Vagina (tissue), 2 donors: ENCODE measurements at regions not wholly inside any gene's neighbourhood (a gene's known extent, or its start where the extent isn't known, plus 50 kb on each side); places are given as distances from the start of the nearest gene placed in this dataset.

Experiments used
- DNase-seq, 2 donors: peaks; one replicate each; pipeline ENCODE4 v3.0.0-alpha.2; 2017; ENCODE audit errors: extremely low spot score in 2 of 2
- H3K27ac ChIP-seq: fragments of 200-600 bp; sonication (generic); one replicate; pipeline ENCODE4 v1.5.1; 2019
- H3K27me3 ChIP-seq: fragments of 200-600 bp; sonication (generic); one replicate; pipeline ENCODE4 v1.5.1; 2019
- H3K36me3 ChIP-seq, 2 donors: fragments of 200-600 bp; sonication (generic); one replicate each; pipeline ENCODE4 v1.5.1; 2017 to 2019
- H3K4me1 ChIP-seq: fragments of 200-600 bp; sonication (generic); one replicate; pipeline ENCODE4 v1.5.1; 2019
- H3K4me3 ChIP-seq, 2 donors: fragments of 200-600 bp; sonication (generic); 1 replicate in 1 of 2; 2 replicates in 1 of 2; pipeline ENCODE4 v1.5.1; 2016 to 2019
- H3K9me3 ChIP-seq: fragments of 200-600 bp; sonication (generic); one replicate; pipeline ENCODE4 v1.5.1; 2019
- POLR2A ChIP-seq, 2 donors: fragments of 450-650 bp; IDR thresholded peaks; one replicate each; pipeline ENCODE4 v1.6.1; 2017; ENCODE audit warnings: antibody characterized with exemption in 2 of 2, mild to moderate bottlenecking in 2 of 2, moderate library complexity in 2 of 2
- POLR2AphosphoS5 ChIP-seq, 2 donors: sonication (generic); formaldehyde crosslinking; IDR thresholded peaks; one replicate each; pipeline ENCODE4 v1.9.0; 2017; ENCODE audit warnings: antibody characterized with exemption in 2 of 2, mild to moderate bottlenecking in 2 of 2, low read depth in 1 of 2; ENCODE audit not compliant: insufficient read depth in 1 of 2
- intact Hi-C: fragments of 100-400 bp; cut with DNase I; formaldehyde crosslinking; loops from one replicate; pipeline ENCODE4 v1.15.1; 2023
- TF ChIP-seq, protein P1 (sequence below), 3 experiments: fragments of 450-650 bp in 2 of 3; fragments of 200-600 bp in 1 of 3; sonication (generic) in 1 of 3; IDR thresholded peaks; one replicate each; pipeline ENCODE4 v1.5.1; 2017 to 2019; ENCODE audit warnings: antibody characterized with exemption in 3 of 3, mild to moderate bottlenecking in 2 of 3, moderate library complexity in 2 of 3

DNA sequence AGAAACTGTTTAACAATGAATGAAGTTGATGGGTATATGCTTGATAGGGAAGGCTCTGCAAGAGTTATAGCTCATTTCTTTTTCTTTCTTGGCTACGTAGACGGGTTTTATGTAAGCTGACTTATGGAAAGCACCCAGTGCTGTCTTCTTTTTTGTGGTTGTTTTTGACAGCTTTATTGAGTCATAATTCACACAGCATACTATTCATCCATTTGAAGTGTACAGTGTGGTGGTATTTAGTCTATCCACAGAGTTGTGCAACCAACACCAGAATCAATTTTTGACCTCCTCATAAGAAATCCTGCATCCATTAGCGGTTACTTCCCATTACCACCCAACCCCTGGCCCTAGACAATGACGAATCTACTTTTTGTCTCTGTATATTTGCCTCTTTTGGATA lies 240.6 kb upstream of the KIAA1217 start:
- intact Hi-C loops: no loop called here
- Histone ChIP-seq H3K36me3 (no peaks in the 10 kb centered on the region), H3K27ac (no peak overlapping the region), H3K4me3 (no peak overlapping the region), H3K9me3 (no peaks in the 10 kb centered on the region), H3K4me1 (no peaks in the 10 kb centered on the region), H3K27me3 (no peaks in the 10 kb centered on the region)
- TF ChIP-seq, protein P1, sequence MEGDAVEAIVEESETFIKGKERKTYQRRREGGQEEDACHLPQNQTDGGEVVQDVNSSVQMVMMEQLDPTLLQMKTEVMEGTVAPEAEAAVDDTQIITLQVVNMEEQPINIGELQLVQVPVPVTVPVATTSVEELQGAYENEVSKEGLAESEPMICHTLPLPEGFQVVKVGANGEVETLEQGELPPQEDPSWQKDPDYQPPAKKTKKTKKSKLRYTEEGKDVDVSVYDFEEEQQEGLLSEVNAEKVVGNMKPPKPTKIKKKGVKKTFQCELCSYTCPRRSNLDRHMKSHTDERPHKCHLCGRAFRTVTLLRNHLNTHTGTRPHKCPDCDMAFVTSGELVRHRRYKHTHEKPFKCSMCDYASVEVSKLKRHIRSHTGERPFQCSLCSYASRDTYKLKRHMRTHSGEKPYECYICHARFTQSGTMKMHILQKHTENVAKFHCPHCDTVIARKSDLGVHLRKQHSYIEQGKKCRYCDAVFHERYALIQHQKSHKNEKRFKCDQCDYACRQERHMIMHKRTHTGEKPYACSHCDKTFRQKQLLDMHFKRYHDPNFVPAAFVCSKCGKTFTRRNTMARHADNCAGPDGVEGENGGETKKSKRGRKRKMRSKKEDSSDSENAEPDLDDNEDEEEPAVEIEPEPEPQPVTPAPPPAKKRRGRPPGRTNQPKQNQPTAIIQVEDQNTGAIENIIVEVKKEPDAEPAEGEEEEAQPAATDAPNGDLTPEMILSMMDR (IDR thresholded peaks at IDR 0.05): no peak
- TF ChIP-seq POLR2AphosphoS5 (IDR thresholded peaks at IDR 0.05; ENCODE audit: insufficient read depth in 1 of 2, low read depth in 1 of 2) (no peak), POLR2A (IDR thresholded peaks at IDR 0.05) (no peak)
- DNase-seq: no peak

DNA sequence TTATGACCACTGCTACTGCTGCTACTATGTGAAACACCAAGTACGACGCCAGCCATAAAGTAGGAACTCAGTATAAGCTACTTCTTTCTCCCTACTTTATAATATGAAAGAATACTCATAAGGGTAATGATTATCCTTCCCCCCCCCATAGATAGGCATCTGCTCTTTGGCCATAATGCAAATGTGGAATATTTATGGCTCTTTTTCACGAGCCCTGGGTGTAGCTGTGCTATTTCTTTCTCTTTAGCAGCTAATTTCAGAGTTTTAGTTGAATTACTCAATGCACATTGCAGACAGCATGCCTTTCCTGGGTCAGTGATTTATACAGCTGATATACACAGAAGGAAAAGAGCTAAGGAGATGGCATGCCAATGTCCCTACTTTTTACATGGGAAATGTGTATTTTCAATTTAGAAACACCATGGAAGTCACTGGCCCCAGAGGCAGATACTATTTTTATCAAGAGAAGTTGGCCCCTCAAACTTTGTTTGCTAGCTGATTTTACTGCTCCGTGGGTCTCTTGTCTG lies 234.1 kb upstream of the KIAA1217 start:
- no peak for TF ChIP-seq POLR2A (IDR thresholded peaks at IDR 0.05)
- no peak for TF ChIP-seq POLR2AphosphoS5 (IDR thresholded peaks at IDR 0.05; ENCODE audit: insufficient read depth in 1 of 2, low read depth in 1 of 2)
- TF ChIP-seq, protein P1 (IDR thresholded peaks at IDR 0.05): no peak
- DNase-seq: no peak
- Histone ChIP-seq H3K4me3 (no peak overlapping the region), H3K27me3 (no peaks in the 10 kb centered on the region), H3K4me1 (no peaks in the 10 kb centered on the region), H3K36me3 (no peaks in the 10 kb centered on the region), H3K27ac (no peak overlapping the region), H3K9me3 (no peaks in the 10 kb centered on the region)
- intact Hi-C loops: no loop called here

DNA sequence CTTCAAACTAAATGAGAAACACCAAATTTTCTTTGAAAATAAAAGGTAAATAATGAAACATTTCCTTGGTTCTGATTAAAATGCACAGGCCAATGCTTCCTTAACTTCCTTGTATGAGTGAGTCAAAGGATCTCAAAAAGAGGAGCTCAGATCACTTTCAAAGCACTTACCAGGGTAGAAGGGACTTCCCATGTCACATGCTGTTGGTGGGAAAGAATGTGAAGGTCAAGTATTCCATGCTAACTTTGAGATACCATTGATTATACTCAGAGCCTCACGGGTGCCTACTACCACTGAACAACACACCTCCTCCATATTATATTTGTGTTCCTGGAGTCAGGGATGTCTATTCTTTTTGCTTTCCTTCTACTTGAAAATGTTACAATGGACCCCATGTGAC lies 233.5 kb upstream of the KIAA1217 start:
- TF ChIP-seq, protein P1 (IDR thresholded peaks at IDR 0.05): no peak
- TF ChIP-seq POLR2AphosphoS5 (IDR thresholded peaks at IDR 0.05; ENCODE audit: insufficient read depth in 1 of 2, low read depth in 1 of 2) (no peak), POLR2A (IDR thresholded peaks at IDR 0.05) (no peak)
- intact Hi-C loops: no loop called here
- H3K36me3 ChIP-seq: no peaks in the 10 kb centered on the region

DNA sequence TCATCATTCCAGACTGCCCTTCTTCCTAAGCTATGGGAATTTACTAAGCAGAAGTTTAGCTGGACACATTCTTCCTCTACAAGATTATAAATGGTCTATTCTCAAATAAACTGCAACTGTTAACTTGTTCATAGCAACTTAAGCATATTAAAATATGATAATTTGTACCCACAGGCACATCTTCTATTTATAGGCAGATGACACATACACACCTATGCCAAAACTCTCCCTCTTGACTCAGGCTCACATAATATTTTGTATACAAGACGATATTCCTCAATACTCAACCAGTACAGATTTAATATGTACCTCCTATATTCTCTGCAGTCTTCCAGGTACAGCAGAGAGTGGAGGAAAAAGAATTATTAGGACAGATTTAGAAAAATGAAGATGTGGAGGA lies 232.7 kb upstream of the KIAA1217 start:
- H3K4me3 ChIP-seq: no peak overlapping the region
- no peak overlapping the region for H3K27ac ChIP-seq
- no peaks in the 10 kb centered on the region for H3K27me3 ChIP-seq
- no peak for DNase-seq
- no peaks in the 10 kb centered on the region for H3K4me1 ChIP-seq
- no peaks in the 10 kb centered on the region for H3K9me3 ChIP-seq
- intact Hi-C loops: no loop called here
- H3K36me3 ChIP-seq: no peaks in the 10 kb centered on the region
- TF ChIP-seq POLR2AphosphoS5 (IDR thresholded peaks at IDR 0.05; ENCODE audit: insufficient read depth in 1 of 2, low read depth in 1 of 2) (no peak), POLR2A (IDR thresholded peaks at IDR 0.05) (no peak)
- TF ChIP-seq, protein P1 (IDR thresholded peaks at IDR 0.05): no peak

More for the DNA sequence above, 233.5 kb upstream of the KIAA1217 start:
- Histone ChIP-seq H3K4me1 (no peaks in the 10 kb centered on the region), H3K27me3 (no peaks in the 10 kb centered on the region), H3K27ac (no peak overlapping the region), H3K4me3 (no peak overlapping the region), H3K9me3 (no peaks in the 10 kb centered on the region)
- DNase-seq: no peak

DNA sequence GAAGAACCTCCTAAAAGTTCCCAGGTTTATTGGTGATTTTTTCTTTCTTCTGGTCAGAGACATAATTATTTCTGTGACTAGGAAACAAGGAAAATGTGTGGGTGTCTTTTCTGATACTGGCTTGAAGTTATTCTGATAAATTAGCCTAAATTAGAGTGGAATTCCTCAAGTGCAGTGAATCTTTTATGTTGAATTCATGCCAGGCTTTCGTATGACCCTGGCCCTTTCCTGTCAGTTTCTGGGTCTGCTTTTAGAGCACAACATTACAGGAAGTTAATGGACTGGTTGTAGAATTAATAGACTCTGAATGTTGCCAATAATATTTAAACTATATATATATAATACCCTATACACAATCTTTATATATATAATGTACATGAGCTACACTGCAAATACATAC lies 230.6 kb upstream of the KIAA1217 start:
- no peak for TF ChIP-seq POLR2AphosphoS5 (IDR thresholded peaks at IDR 0.05; ENCODE audit: insufficient read depth in 1 of 2, low read depth in 1 of 2)
- no peak for TF ChIP-seq POLR2A (IDR thresholded peaks at IDR 0.05)
- TF ChIP-seq, protein P1 (IDR thresholded peaks at IDR 0.05): no peak
- DNase-seq: no peak
- H3K27me3 ChIP-seq: no peaks in the 10 kb centered on the region
- no peaks in the 10 kb centered on the region for H3K9me3 ChIP-seq
- intact Hi-C loops: no loop called here
- H3K36me3 ChIP-seq: no peaks in the 10 kb centered on the region
- no peaks in the 10 kb centered on the region for H3K4me1 ChIP-seq
- no peak overlapping the region for H3K27ac ChIP-seq
- H3K4me3 ChIP-seq: no peak overlapping the region
